ENCODE measurements at regions not wholly inside any gene's neighbourhood (a gene's known extent, or its start where the extent isn't known, plus 50 kb on each side); places are given as distances from the start of the nearest gene placed in this dataset.

DNA sequence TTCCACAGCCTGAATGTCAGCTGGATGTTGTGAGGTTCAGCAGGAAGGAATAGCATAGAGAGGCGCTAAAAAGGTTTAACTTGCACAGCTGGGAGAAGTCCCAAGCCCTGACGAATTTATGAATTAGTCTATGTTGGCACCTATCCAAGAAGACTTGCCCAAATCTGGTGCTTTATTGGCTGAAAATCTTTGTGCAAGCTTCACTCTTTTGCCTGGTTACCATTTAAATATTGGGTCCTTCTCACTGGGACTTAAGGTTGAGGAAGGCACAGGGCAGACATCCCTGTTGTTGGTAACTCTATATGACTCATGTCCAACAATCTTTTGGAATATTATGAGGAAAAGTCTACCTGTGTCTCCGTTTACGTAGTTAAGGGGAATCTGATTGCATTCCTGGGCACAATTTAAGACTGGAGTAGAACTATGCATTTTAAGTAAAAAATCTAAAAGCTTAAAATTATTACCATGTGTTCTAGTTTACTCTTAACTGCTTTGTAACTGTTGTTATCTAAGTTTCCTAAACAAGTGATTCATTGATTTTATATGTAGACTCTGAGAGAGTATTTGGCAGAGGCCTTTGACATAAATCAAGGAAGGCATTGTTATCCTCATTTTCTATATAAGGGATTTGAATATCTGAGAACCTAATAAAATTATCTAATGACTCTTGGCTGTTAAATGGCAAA is 181.7 kb upstream of the DPYD start:
- Histone ChIP-seq H3K27me3 (ENCODE audit: control insufficient read depth in 3 of 3, insufficient read depth in 3 of 3, low read length in 2 of 3) (peaks cover 0 to 3% (median 0%) of the 10 kb centered on the region in 3 donors), H3K9ac (ENCODE audit: insufficient read depth in 1 of 2, low read length in 2 of 2) (no peak overlapping the region), H3K27ac (ENCODE audit: low read depth in 1 of 2, low read length in 1 of 2) (no peak overlapping the region), H3K4me1 (ENCODE audit: control insufficient read depth in 5 of 5, insufficient read depth in 5 of 5, low read length in 5 of 5) (peaks cover 0 to 6% (median 0%) of the 10 kb centered on the region in 5 donors), H3K36me3 (ENCODE audit: control insufficient read depth in 4 of 4, insufficient read depth in 4 of 4, low read length in 4 of 4) (no peaks in the 10 kb centered on the region), H3K4me3 (no peak overlapping the region), H3K9me3 (ENCODE audit: control insufficient read depth in 4 of 4, insufficient read depth in 3 of 4, low read length in 3 of 4) (peaks cover 0 to 5% (median 2%) of the 10 kb centered on the region in 4 donors)
- TF ChIP-seq, protein P1, sequence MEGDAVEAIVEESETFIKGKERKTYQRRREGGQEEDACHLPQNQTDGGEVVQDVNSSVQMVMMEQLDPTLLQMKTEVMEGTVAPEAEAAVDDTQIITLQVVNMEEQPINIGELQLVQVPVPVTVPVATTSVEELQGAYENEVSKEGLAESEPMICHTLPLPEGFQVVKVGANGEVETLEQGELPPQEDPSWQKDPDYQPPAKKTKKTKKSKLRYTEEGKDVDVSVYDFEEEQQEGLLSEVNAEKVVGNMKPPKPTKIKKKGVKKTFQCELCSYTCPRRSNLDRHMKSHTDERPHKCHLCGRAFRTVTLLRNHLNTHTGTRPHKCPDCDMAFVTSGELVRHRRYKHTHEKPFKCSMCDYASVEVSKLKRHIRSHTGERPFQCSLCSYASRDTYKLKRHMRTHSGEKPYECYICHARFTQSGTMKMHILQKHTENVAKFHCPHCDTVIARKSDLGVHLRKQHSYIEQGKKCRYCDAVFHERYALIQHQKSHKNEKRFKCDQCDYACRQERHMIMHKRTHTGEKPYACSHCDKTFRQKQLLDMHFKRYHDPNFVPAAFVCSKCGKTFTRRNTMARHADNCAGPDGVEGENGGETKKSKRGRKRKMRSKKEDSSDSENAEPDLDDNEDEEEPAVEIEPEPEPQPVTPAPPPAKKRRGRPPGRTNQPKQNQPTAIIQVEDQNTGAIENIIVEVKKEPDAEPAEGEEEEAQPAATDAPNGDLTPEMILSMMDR (IDR thresholded peaks at IDR 0.05; ENCODE audit: control extremely low read depth, extremely low read depth) = no peak
- no peak for ATAC-seq (ENCODE audit: insufficient read depth, low FRiP score)
- 81 to 90% methylated on average over 4 of the region's 4 CpGs for WGBS, 2 donors
- DNase-seq = no peak

DNA sequence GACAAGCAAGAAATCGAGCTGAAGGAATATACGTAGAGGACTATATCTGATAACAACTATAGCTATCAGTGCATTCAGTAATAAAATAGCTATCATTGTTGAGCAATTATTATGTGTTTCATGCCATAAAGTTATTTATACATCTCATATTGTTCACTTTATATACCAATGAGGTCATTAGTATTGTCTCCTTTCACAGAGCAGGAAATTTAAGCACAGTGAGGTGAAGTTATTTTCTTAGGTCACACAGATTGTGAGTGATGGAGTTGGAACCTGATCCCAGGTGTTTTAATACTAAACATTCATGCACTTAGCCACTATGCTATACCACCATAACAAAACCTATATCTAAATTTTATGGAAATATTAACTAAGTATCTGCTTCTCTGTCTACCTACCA is 180.5 kb upstream of the DPYD start:
- no peaks in the 10 kb centered on the region for H3K9me3 ChIP-seq (ENCODE audit: control insufficient read depth in 4 of 4, insufficient read depth in 3 of 4, low read length in 3 of 4)
- peaks cover 0 to 3% (median 0%) of the 10 kb centered on the region in 3 donors for H3K27me3 ChIP-seq (ENCODE audit: control insufficient read depth in 3 of 3, insufficient read depth in 3 of 3, low read length in 2 of 3)
- ATAC-seq (ENCODE audit: insufficient read depth, low FRiP score) (no peak), DNase-seq (no peak)
- TF ChIP-seq, protein P1 (IDR thresholded peaks at IDR 0.05; ENCODE audit: control extremely low read depth, extremely low read depth) = no peak
- WGBS, 2 donors = 68 to 93% methylated on average over 2 of the region's 2 CpGs
- no peak overlapping the region for H3K27ac ChIP-seq (ENCODE audit: low read depth in 1 of 2, low read length in 1 of 2)
- H3K4me1 ChIP-seq (ENCODE audit: control insufficient read depth in 5 of 5, insufficient read depth in 5 of 5, low read length in 5 of 5) = peaks cover 0 to 6% (median 0%) of the 10 kb centered on the region in 5 donors
- H3K4me3 ChIP-seq = no peak overlapping the region
- H3K36me3 ChIP-seq (ENCODE audit: control insufficient read depth in 4 of 4, insufficient read depth in 4 of 4, low read length in 4 of 4) = no peaks in the 10 kb centered on the region
- H3K9ac ChIP-seq (ENCODE audit: insufficient read depth in 1 of 2, low read length in 2 of 2) = no peak overlapping the region

DNA sequence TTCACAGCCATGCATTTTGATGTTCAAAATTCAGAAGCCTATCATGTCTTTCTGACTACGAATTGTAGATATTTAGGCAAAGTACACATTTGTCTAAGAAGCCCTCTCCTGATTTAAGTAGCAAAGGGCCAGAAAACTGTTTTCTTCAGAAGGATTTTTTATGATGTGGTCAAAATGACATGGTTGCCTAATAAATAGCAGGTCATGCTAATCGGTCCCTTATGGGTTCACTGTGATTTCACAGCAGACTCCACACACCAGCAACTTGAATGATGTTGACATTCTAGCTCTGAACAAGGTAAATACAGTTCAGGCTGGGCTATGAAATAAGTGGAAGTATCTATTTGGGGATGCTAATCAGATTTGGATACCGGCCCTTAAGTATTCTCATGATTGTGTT is 178.7 kb upstream of the DPYD start:
- peaks cover 0 to 5% (median 0%) of the 10 kb centered on the region in 5 donors for H3K4me1 ChIP-seq (ENCODE audit: control insufficient read depth in 5 of 5, insufficient read depth in 5 of 5, low read length in 5 of 5)
- no peaks in the 10 kb centered on the region for H3K27me3 ChIP-seq (ENCODE audit: control insufficient read depth in 3 of 3, insufficient read depth in 3 of 3, low read length in 2 of 3)
- DNase-seq = no peak
- no peak overlapping the region for H3K9ac ChIP-seq (ENCODE audit: insufficient read depth in 1 of 2, low read length in 2 of 2)
- TF ChIP-seq, protein P1 (IDR thresholded peaks at IDR 0.05; ENCODE audit: control extremely low read depth, extremely low read depth) = no peak
- H3K27ac ChIP-seq (ENCODE audit: low read depth in 1 of 2, low read length in 1 of 2) = no peak overlapping the region
- H3K4me3 ChIP-seq = no peak overlapping the region
- no peak for ATAC-seq (ENCODE audit: insufficient read depth, low FRiP score)
- 68 to 76% methylated on average over 3 of the region's 3 CpGs for WGBS, 2 donors
- H3K36me3 ChIP-seq (ENCODE audit: control insufficient read depth in 4 of 4, insufficient read depth in 4 of 4, low read length in 4 of 4) = no peaks in the 10 kb centered on the region
- no peaks in the 10 kb centered on the region for H3K9me3 ChIP-seq (ENCODE audit: control insufficient read depth in 4 of 4, insufficient read depth in 3 of 4, low read length in 3 of 4)

DNA sequence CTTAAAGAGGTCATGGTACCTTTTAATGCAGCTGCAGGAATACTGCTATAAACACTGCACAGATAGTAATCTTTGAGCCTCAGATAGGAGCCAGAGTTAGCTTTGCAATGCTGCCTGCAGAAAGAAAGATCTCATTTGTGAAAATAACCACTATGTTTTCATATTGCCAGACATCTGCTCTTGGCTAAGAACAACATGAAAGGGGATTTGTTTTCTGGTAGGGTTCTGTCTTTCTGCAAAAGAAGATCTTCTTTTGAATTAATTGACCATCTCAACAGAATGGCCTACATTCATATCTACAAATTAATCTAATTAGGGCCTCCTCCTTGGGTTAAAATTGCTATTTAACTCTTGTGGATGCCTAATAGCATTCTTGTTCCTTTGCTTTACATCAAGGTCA is 177.6 kb upstream of the DPYD start:
- no peak overlapping the region for H3K9ac ChIP-seq (ENCODE audit: insufficient read depth in 1 of 2, low read length in 2 of 2)
- H3K9me3 ChIP-seq (ENCODE audit: control insufficient read depth in 4 of 4, insufficient read depth in 3 of 4, low read length in 3 of 4) = no peaks in the 10 kb centered on the region
- H3K27ac ChIP-seq (ENCODE audit: low read depth in 1 of 2, low read length in 1 of 2) = no peak overlapping the region
- TF ChIP-seq, protein P1 (IDR thresholded peaks at IDR 0.05; ENCODE audit: control extremely low read depth, extremely low read depth) = no peak
- no peaks in the 10 kb centered on the region for H3K4me1 ChIP-seq (ENCODE audit: control insufficient read depth in 5 of 5, insufficient read depth in 5 of 5, low read length in 5 of 5)
- no peak overlapping the region for H3K4me3 ChIP-seq
- H3K36me3 ChIP-seq (ENCODE audit: control insufficient read depth in 4 of 4, insufficient read depth in 4 of 4, low read length in 4 of 4) = no peaks in the 10 kb centered on the region
- DNase-seq (no peak), ATAC-seq (ENCODE audit: insufficient read depth, low FRiP score) (no peak)
- H3K27me3 ChIP-seq (ENCODE audit: control insufficient read depth in 3 of 3, insufficient read depth in 3 of 3, low read length in 2 of 3) = no peaks in the 10 kb centered on the region
